GM21381 (cell line): ENCODE measurements at regions not wholly inside any gene's neighbourhood (a gene's known extent, or its start where the extent isn't known, plus 50 kb on each side); places are given as distances from the start of the nearest gene placed in this dataset.
"Not testable (repeated sequence)": the region's sequence is repeated elsewhere in the genome, so short reads cannot be mapped to it uniquely, and the experiment has no call there.

Source experiments
- ATAC-seq: cut with Tn5 transposase; IDR thresholded peaks from one replicate; pipeline ENCODE4 v1.9.1; 2021; ENCODE audit warnings: mild to moderate bottlenecking, moderate library complexity; ENCODE audit not compliant: unreplicated experiment

DNA sequence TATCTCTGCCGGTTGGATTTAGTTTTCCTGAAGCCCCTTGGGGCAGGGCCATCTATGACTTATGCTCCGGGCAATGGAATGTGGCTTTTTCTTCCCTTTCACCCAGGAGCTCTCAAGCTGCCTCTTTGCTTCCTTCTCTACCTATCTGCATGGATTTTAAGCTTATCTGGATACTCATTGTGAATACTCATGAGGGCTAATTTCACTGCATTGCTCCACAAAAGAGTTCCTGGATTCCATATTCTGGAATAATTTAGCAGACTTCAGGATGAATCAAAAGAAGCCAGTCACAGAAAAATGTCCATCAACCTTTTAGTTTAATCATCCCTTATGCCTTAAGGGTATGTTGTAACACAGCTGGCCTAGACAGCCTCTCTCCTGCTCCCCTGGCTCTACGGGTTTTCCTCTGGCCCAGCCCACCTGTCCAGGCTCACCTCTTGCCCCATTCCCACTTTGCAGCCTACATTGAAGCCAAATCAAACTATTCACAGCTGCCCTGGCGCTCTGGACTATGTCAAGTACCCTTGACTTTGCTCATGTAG lies 122.8 kb upstream of the RMDN2 start:
- ATAC-seq: no peak

GRCh38 chr2:37802899-37803379 lies 122.1 kb upstream of the RMDN2 start:
- ATAC-seq: no peak

GRCh38 chr2:37806004-37806403 lies 119.1 kb upstream of the RMDN2 start:
- not testable (repeated sequence) for ATAC-seq

GRCh38 chr2:37809525-37809924 lies 115.6 kb upstream of the RMDN2 start:
- no peak for ATAC-seq

GRCh38 chr2:37809931-37810570 lies 115.0 kb upstream of the RMDN2 start:
- no peak for ATAC-seq

- ATAC-seq: no peak
Measured at GRCh38 chr2:37812414-37812813, 112.7 kb upstream of the RMDN2 start.

- ATAC-seq: no peak
Measured at GRCh38 chr2:37812941-37813730, 112.0 kb upstream of the RMDN2 start.

- no peak for ATAC-seq
Measured at GRCh38 chr2:37816036-37816435, 109.1 kb upstream of the RMDN2 start.

- no peak for ATAC-seq
Measured at GRCh38 chr2:37816686-37817085, 108.4 kb upstream of the RMDN2 start.

GRCh38 chr2:37819186-37819585 lies 105.9 kb upstream of the RMDN2 start:
- ATAC-seq: no peak

- ATAC-seq: no peak
Measured at GRCh38 chr2:37820471-37820986, 104.6 kb upstream of the RMDN2 start.

GRCh38 chr2:37825586-37825985 lies 99.5 kb upstream of the RMDN2 start:
- ATAC-seq: no peak

GRCh38 chr2:37826611-37827010 lies 98.5 kb upstream of the RMDN2 start:
- no peak for ATAC-seq

GRCh38 chr2:37827455-37827854 lies 97.6 kb upstream of the RMDN2 start:
- no peak for ATAC-seq

GRCh38 chr2:37827911-37828511 lies 97.1 kb upstream of the RMDN2 start:
- no peak for ATAC-seq

DNA sequence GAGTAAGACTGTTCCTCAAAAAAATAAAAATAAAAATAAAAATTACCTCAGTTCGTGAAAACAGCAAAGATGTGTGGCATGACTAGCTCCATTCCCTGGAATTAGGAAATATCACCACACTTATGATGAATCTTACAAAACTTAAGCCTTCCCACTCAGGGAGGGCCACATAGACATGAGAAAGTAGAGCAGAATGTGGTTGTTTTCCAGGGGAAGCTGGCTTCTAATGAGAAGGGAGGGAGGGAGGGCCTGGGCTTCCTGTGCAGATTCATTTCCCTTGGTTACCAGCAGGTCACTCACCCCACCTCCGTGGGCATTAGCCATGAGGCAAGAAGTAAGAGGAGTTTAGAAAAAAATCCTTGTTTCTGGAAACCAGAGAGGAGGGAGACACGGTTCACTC lies 95.9 kb upstream of the RMDN2 start:
- ATAC-seq: no peak

DNA sequence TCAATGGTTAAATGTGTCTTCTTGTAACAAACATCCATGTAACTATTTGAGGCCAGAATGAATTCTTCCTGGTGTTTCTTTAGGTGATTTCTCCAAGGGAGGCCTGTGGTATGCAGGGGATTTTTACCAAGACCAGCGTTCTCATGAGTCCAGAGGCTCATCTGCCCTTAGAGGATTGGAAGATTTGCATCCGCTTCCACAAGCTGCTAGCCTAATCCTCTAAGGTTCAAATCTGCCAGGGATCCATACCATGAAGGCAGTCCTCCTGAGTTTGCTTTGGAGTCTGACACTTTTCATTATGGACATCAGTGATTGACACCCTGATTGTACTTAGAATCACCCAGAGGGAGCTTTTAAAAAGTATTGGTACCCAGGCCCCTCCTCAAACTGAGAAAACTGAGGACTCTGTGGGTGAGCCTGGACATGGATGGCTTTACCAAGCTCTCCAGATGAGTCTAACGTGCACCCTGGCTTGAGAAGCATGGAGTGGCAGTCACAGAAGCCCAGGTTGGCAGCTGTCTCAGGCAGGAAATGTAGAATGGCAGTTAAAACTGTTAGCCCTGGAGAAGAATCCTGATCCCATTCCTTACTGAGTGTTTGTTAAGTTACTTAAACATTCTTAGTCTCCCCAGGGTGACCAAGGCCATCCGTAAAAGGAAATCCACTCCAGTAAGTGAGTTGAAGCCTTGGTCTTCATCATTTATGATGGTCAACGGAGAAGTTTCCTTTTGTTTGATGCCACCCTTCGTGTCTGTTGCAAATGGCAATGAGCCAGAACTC lies 95.3 kb upstream of the RMDN2 start:
- ATAC-seq: no peak

DNA sequence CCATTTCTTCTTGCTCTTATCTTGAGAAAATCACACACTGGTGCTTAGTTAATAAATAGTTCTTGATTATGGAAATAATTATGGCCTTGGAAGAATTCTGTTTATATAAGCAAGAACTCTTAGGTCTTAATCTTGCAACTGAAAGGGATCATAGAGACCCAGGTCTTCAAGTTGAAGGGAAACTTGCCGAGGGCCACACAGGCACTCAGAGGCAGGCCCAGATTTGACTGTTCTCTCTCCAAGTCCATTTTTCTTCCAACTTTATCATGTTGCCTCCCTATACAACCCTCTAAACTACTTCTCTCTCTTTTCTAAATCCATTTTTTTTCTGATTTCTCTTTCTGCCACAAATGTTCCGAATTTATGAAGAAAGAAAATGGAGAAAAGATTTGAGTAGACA lies 94.5 kb upstream of the RMDN2 start:
- ATAC-seq: no peak

- no peak for ATAC-seq
Measured at GRCh38 chr2:37831081-37831780, 93.9 kb upstream of the RMDN2 start.

GRCh38 chr2:37832590-37833197 lies 92.4 kb upstream of the RMDN2 start:
- ATAC-seq: peak; percentile 56
